ENCODE measurements at regions not wholly inside any gene's neighbourhood (a gene's known extent, or its start where the extent isn't known, plus 50 kb on each side); places are given as distances from the start of the nearest gene placed in this dataset.

- Histone ChIP-seq H3K4me3 (ENCODE audit: low read length) (no peak overlapping the region), H3K27ac (ENCODE audit: low read depth in 1 of 2, low read length in 2 of 2) (no peak overlapping the region), H3K36me3 (ENCODE audit: insufficient read depth, low read length) (no peaks in the 10 kb centered on the region), H3K9me3 (ENCODE audit: control insufficient read depth in 1 of 2, insufficient read depth in 1 of 2, low read length in 2 of 2) (no peaks in the 10 kb centered on the region), H3K27me3 (ENCODE audit: control insufficient read depth in 1 of 2, insufficient read depth in 2 of 2, low read length in 2 of 2) (no peaks in the 10 kb centered on the region), H3K4me1 (ENCODE audit: insufficient read depth, low read length) (no peaks in the 10 kb centered on the region)
- ChIA-PET POLR2A (no interaction called here), CTCF (no interaction called here)
- Mint-ChIP-seq H3K9me3 (no peaks in the 10 kb centered on the region), H3K27ac (no peak overlapping the region), H3K4me1 (ENCODE audit: low read depth) (no peaks in the 10 kb centered on the region), H3K4me3 (no peak overlapping the region), H3K27me3 (peaks cover 19% of the 10 kb centered on the region), H3K36me3 (ENCODE audit: low read depth) (no peaks in the 10 kb centered on the region)
- no peak for ATAC-seq (ENCODE audit: poor library complexity)
- intact Hi-C loops (cut with DNase I, micrococcal nuclease) = no loop called here
- TF ChIP-seq, protein P1, sequence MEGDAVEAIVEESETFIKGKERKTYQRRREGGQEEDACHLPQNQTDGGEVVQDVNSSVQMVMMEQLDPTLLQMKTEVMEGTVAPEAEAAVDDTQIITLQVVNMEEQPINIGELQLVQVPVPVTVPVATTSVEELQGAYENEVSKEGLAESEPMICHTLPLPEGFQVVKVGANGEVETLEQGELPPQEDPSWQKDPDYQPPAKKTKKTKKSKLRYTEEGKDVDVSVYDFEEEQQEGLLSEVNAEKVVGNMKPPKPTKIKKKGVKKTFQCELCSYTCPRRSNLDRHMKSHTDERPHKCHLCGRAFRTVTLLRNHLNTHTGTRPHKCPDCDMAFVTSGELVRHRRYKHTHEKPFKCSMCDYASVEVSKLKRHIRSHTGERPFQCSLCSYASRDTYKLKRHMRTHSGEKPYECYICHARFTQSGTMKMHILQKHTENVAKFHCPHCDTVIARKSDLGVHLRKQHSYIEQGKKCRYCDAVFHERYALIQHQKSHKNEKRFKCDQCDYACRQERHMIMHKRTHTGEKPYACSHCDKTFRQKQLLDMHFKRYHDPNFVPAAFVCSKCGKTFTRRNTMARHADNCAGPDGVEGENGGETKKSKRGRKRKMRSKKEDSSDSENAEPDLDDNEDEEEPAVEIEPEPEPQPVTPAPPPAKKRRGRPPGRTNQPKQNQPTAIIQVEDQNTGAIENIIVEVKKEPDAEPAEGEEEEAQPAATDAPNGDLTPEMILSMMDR (IDR thresholded peaks at IDR 0.05) = no peak
- DNase-seq = no peak
These were observed 150.8 kb downstream of the SLC4A3 start for GRCh38 chr2:219778189-219778588.

DNA sequence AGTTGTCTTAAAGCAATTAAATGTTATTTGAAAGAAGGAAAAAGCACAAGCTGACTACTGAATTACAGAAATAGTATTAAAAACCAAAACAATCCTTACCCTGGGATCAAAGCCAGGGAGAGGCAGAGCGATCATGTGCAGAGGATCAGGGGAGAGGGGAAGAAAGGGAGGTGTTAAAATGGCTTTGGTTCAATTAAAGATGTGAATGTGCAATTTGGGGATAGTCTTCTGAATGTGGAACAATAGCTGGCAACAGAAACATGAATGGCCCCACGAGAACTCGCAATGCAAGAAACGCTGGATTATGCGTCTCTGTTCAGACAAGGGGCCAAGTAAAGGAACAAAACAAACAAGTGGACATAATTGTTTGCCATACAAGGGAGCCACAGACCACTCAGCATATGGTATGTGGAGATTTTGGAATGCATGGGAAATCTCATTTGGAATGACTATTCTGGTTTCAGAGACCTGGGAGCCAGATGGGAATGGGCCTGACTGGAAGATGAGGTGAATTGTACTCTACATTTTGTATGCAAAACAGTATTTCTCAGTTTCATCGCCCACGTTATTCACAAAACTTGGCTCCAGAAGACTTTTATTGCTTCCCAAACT, 155.4 kb downstream of the SLC4A3 start:
- no peak overlapping the region for H3K4me3 Mint-ChIP-seq
- H3K36me3 Mint-ChIP-seq (ENCODE audit: low read depth) = no peaks in the 10 kb centered on the region
- TF ChIP-seq, protein P1 (IDR thresholded peaks at IDR 0.05) = no peak
- Histone ChIP-seq H3K27ac (ENCODE audit: low read depth in 1 of 2, low read length in 2 of 2) (no peak overlapping the region), H3K27me3 (ENCODE audit: control insufficient read depth in 1 of 2, insufficient read depth in 2 of 2, low read length in 2 of 2) (no peaks in the 10 kb centered on the region), H3K4me1 (ENCODE audit: insufficient read depth, low read length) (no peaks in the 10 kb centered on the region), H3K9me3 (ENCODE audit: control insufficient read depth in 1 of 2, insufficient read depth in 1 of 2, low read length in 2 of 2) (no peaks in the 10 kb centered on the region), H3K4me3 (ENCODE audit: low read length) (no peak overlapping the region), H3K36me3 (ENCODE audit: insufficient read depth, low read length) (no peaks in the 10 kb centered on the region)
- ATAC-seq (ENCODE audit: poor library complexity) (no peak), DNase-seq (no peak)
- no peaks in the 10 kb centered on the region for H3K4me1 Mint-ChIP-seq (ENCODE audit: low read depth)
- H3K27ac Mint-ChIP-seq = no peak overlapping the region
- POLR2A ChIA-PET = no interaction called here
- CTCF ChIA-PET = no interaction called here
- intact Hi-C loops (cut with DNase I, micrococcal nuclease) = no loop called here
- H3K9me3 Mint-ChIP-seq = no peaks in the 10 kb centered on the region
- peaks cover 10% of the 10 kb centered on the region for H3K27me3 Mint-ChIP-seq

DNA sequence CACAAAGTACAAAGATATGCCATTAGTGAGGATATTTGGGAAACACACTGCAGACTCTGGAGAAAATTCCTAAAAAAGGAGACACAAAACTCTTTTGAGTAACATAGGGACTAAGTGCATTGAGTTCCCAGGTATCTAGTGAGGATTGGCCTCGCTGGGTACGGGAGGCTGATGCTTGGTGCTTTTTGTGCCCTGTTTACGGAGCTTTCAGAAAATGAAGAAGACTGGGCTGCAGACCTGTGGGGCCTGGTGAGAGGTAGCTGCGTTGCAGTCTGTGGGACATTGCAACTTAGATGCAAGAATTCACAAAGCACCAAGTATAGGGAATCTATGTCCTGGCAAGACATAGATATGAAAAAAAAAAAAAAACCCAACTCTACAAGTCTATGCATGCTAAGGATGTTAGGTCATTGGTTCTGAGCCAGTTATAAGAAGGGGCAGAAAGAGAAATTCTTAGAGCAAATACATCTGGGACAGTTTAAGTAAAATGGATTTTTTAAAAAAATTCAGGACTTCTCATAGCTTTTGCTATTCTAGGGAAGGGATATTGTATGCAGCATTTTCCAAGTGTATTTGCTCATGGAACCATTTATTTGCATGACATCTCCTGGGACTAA, 156.0 kb downstream of the SLC4A3 start:
- no peaks in the 10 kb centered on the region for H3K9me3 ChIP-seq (ENCODE audit: control insufficient read depth in 1 of 2, insufficient read depth in 1 of 2, low read length in 2 of 2)
- no peaks in the 10 kb centered on the region for H3K27me3 ChIP-seq (ENCODE audit: control insufficient read depth in 1 of 2, insufficient read depth in 2 of 2, low read length in 2 of 2)
- H3K27ac ChIP-seq (ENCODE audit: low read depth in 1 of 2, low read length in 2 of 2) = no peak overlapping the region
- TF ChIP-seq, protein P1 (IDR thresholded peaks at IDR 0.05) = no peak
- Mint-ChIP-seq H3K27ac (no peak overlapping the region), H3K9me3 (no peaks in the 10 kb centered on the region), H3K4me1 (ENCODE audit: low read depth) (no peaks in the 10 kb centered on the region), H3K36me3 (ENCODE audit: low read depth) (no peaks in the 10 kb centered on the region), H3K4me3 (no peak overlapping the region), H3K27me3 (peaks cover 10% of the 10 kb centered on the region)
- ATAC-seq (ENCODE audit: poor library complexity) (no peak), DNase-seq (no peak)
- no peaks in the 10 kb centered on the region for H3K4me1 ChIP-seq (ENCODE audit: insufficient read depth, low read length)
- ChIA-PET POLR2A (no interaction called here), CTCF (no interaction called here)
- H3K36me3 ChIP-seq (ENCODE audit: insufficient read depth, low read length) = no peaks in the 10 kb centered on the region
- intact Hi-C loops (cut with DNase I, micrococcal nuclease) = no loop called here
- H3K4me3 ChIP-seq (ENCODE audit: low read length) = no peak overlapping the region
